COLO829 (cell line): ENCODE measurements at regions not wholly inside any gene's neighbourhood (a gene's known extent, or its start where the extent isn't known, plus 50 kb on each side); places are given as distances from the start of the nearest gene placed in this dataset.

Experiments used
- DNase-seq: peaks from one replicate; pipeline ENCODE4 v3.0.0; 2012; ENCODE audit warnings: low spot score

DNA sequence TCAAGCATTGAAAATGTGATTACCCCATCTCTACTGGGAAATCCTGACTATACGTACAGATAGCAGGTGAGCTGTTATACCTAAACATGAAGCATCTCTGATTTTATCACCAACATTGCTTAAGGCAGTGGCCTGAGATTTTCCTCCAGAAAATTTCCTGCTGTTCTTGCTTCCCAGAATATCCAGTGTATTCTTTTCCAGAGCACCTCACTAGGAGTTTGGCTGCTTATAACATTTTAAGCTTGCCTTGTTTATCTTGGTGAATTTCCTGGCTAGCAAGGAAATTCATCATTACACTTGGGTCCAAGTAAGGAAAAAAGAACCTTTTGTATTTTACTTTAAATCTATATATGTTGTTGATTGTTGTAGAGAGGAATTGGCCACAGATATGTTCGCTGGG is 73.0 kb upstream of the CLCN4 start:
- no peak for DNase-seq

DNA sequence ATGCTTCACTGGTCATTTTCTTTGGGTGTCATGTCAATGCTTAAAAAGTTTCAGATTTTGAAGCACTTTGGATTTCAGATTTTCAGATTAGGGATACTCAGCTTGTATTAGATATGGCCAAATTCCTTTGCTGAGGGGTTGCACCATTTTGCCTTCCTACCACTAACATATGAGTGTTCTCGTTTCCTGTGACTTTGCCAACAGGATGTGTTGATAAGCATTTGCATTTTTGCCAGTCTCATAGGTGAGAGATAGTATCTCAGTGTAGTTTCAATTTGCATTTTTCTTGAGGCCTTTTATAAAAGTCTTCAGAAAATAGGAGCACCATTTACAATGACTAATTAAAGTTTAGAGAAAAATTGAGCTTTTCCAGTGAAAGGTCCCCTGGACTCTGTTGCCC is 71.6 kb upstream of the CLCN4 start:
- no peak for DNase-seq

DNA sequence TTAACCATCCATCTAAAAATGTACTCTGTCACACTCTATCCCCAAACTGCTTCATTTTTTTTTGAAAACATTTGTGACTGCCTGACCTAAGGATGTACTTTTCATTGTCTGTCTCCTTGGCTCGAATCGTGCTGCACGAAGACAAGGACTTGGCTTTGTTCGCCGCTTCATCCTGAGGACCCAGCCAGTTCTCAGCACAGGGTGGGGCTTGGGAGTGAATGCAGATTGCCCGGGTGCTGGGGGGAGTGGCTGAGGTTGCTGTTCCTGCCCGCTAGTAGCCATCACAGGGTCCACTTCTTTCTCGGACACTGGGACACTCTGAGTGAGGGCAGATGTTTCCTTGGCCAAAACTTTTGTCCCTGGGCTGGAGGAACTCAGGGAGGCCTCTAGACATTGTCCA is 70.1 kb upstream of the CLCN4 start:
- no peak for DNase-seq

DNA sequence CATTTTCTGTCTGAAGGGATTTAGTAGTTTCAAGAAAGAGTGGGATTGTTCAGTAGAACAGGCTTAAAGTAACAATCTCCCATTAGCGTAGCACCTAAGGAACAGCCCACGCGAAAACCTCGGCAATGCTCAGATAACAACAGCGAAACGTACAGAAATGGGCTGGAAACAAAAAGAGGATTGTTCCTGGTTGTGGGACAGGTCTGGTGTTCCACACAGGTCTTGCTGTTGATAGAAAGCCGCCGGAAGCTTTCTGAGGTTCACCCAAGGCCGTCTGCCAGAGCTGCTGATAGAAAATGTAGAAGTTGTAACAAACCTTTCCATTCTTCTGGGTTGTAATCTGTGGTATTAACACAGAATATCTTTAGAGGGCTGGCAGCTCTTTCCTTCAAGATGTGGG is 69.4 kb upstream of the CLCN4 start:
- DNase-seq: peak; percentile 54

DNA sequence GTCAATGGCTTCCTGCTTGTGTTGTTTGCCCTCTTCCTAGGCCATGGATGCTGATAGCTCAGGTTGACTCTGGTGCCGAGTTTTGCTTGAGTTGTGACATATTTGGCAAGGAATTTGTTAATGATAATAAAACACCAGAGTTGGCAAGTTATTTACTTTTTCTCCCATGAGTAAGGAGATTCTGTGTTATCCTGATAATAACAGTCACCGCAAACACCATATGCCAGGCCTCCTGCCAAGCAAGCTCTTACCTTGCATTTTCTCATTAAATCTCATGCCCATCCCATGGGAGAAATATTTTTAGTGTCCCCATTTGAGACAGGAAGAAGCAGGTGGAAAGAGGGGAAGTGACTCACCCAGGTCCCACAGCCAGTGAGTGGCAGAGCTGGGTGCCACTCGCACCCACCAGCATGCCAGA is 67.4 kb upstream of the CLCN4 start:
- DNase-seq: no peak

DNA sequence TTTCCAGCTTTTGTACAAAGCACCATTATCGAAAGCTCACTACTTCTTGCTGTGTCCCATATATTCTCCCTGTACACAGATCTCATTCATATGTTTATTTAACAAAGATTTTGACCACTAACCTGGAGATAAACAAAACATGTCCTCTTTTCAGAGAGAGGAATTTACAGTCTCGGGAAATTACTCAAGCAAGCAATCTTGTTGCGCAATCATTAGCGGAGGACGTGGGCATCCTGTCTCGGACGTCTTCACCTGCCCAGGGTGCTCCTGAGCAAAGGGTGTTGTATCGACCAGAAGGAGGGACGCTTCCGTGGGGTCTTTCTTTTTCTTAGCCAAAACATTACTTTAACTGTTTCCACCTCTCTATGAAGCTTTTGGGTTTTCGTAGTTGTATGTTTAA is 66.5 kb upstream of the CLCN4 start:
- DNase-seq: no peak

DNA sequence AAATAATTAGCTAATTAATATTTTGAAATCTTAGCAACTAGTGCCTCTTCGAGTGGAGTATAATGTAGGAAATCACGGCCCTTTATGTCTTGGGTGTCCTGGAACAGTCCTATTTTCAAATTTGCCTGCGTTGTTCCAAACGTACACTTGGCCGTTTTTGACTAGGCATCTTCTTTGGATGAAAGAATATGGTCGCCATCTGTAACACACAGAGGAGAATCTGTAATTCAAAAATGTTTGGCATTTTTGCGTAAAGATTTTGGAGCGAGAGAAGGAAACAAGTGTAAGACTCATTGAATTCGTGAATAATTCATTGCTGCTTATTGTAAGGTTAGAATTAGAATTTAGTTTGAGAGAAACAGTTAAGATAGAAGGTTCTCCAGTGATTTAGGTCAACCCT is 61.5 kb upstream of the CLCN4 start:
- DNase-seq: no peak

DNA sequence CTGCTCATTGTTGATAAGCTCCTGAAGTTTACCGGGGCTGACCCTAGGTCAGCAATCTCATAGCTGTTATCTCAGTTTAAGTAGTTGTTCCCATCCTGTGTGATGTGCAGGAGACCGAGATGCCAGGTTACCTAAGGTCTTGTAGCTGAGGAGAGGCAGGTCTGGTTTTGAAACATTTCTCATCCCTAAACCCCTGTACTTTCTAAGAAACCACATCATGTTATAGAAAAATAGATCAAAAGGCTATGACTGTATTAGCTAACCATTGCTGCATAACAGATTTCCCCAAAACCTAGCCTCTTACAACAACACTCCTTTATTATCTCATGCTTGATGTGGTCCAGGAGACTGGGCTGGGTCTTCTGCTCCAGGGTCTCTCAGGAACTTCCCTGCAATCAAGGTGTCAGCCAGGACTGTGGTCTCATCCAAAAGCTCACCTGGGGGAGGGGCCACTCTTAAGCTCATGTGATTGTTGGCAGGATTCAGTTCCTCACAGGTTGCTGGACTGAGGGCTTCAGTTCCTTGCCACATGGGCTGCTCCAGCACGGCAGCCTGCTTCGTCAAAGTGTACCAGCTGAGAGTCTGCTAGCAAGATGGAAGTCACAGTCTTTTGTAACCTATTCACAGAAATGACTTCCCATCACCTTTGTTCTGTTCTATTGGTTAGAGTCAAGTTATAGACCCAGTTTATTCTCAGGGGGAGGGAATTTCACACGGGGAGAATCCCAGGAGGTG is 60.9 kb upstream of the CLCN4 start:
- no peak for DNase-seq

DNA sequence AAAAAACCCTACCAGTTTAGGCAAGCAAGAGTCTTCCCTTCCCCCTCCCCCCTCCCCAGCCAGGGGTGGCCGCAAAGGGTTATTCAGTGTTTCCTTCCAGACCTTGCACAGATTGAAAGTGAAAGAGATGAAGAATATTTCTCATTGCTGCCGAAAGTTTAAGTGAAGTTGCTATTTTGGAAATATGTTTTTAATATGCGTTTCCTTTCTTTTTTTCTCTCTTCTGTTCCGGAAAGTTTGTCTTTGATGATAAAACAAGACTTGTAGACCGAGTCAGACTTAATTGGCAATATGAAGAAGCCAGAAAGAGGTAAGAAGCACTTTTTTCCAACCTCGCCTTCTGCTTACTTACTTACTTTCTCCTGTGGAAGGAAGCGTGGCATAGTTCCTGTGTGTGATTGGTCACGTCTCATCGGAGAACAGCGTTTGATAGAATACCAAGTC is 58.5 kb upstream of the CLCN4 start:
- no peak for DNase-seq

DNA sequence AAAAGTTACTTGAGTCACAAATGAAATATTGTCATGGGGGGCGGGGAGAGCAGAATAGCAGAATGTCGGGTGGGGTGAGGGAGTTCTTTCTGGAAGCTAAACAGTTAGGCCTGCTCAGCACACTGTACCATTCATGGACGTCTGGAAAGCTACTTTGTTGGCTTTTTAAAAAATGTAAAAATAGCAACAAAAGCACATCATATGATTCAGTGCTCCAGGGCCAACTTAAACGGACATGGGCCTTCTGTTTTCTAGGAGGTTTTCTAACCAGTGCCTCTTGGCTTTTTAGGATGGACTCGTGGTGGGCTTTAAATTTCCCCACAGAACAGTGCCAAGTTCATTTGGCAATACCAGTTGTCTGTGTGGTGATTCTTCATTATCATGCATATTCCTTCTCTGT is 57.4 kb upstream of the CLCN4 start:
- DNase-seq: peak; percentile 42

DNA sequence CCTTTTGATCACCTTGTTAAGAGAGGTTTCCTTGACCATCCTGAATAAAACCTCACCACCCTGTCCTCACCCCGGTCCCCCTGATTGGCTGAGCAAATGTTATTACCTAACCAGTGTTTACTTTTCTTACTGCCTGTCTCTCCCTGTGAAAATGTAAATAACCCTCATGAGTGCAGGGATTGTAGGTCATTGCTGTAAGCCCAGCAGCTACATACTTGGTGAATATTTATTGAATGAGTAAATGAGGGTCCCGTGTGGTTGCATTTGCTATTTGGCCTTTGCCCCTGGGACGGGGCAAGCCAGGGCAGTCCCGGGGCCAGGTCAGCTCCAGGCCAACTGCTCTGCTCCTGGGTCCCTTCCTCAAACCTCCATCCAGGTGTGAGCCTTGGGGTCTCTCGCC is 55.5 kb upstream of the CLCN4 start:
- DNase-seq: no peak

DNA sequence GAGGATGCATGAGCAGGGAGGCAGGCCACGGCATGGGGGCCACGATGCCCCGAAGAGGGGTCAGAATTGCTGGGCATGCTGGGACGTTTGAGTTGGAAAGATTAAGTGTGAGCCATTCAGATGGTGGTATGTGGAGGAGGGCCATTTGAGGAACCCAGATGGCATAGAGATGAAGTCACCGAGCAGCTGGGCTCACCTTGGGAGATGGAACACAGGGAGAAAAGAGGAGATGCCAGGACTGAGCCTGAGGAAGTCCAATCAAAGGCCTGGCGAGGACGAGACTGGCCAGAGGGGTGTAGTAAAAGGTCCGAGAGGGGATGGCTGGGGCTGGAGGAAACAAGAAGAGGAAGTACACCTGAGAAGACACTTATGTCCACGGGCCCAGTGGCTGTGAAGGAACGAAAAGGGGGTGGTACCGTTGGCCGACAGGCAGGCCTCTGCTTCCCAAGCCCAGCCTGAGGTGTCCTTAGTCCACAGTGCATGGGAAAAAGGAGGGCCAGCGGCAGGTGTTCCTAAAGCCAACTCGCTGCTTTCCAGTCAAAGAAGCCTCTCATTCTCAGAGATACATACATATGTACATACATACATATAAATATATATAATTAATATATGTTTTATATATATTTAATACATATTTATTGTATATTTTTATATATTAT is 54.6 kb upstream of the CLCN4 start:
- DNase-seq: no peak

DNA sequence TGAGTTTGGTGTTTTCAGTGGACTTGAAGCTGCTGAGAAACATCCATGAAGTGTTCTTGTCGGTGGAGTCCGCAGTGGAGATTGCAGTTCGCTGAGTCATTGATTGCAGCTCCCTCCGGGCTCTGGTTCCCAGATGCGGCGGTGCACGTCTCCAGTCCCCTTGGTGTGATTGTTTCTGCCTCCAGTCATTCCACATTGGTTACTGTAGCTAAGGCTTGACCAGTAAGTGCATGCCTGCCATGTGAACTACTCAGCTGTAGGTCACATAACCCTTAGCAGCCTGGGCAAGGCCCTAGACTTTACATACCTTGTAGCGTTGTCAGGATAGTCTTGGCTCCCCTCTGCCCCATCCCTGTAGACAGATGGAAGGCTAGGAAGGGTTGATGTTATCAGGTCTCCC is 53.8 kb upstream of the CLCN4 start:
- DNase-seq: no peak

DNA sequence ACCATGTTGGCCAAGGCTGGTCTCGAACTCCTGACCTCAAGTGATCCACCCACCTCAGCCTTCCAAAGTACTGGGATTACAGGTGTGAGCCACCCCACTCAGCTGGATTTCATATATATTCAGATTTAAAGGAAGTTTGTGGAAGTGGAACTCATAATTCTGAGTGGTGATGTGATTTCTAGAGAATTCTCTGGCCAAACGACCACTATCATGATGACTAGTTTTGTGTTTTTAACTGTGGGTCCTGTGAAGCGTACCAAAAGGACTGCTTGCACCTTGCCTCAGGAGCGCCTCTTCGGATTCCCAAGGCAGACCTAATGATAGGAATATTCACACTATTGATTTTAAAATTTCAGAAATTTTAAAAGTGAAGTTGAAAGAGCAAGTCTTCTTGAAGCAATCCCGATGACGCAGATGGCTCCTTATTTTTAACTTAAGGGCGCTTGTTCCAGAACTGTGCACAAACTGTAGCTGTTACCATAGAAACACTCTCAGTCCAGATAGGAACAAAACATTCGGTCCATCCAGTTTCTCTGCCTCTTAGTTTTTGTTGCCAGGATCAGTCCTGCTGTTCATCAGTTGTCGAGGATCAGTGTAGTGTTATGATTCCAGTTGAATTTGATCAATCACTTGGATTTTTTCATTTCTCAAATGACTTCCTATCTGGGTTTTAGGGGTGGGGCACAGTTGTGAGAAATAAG is 51.7 kb upstream of the CLCN4 start:
- DNase-seq: no peak

DNA sequence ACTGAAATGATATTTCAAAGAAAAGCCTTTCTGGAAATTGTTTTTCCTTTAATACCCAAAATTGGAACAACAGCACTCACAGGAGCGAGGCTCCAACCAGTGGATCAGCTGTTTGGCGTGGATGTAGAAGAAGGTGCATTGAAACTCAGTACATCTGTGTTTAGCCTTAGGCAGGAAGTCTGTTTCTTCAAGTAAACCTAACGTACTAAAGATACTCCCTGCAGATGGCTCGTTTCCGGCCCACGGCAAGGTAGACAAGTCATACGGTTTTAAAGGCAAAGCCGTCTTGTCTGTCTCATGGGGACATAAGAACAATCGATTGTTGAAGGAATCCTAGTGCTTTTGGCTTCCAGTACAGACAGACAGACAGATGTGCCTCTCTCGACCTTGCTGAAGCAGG is 50.0 kb upstream of the CLCN4 start:
- no peak for DNase-seq
